PC-3 (cell line): ENCODE measurements at regions not wholly inside any gene's neighbourhood (a gene's known extent, or its start where the extent isn't known, plus 50 kb on each side); places are given as distances from the start of the nearest gene placed in this dataset.
A peak's percentile ranks its signal among the peaks of the same experiment; 100 is the strongest.

Experiments
- ATAC-seq: fragments of 200-7000 bp; cut with Tn5 transposase; 2 replicates; pipeline ENCODE4 v1.9.1; 2020; ENCODE audit warnings: mild to moderate bottlenecking, moderate library complexity
- BruUV-seq: library from RNA; stranded (reverse); fragments of 400-500 nt; replicated peaks from 2 replicates; lab custom pipeline; 2021; lab: Mats Ljungman, UMichigan
- CTCF ChIA-PET: fragments of 300-600 bp; sonication (Branson Sonifier 250); formaldehyde crosslinking; loops from one replicate; lab custom pipeline; 2022; ENCODE audit warnings: antibody characterized with exemption; lab: Charles Lee
- POLR2A ChIA-PET: fragments of 300-600 bp; sonication (Branson Sonifier 250); formaldehyde crosslinking; loops from one replicate; lab custom pipeline; 2022; ENCODE audit warnings: antibody characterized with exemption; ENCODE audit not compliant: unreplicated experiment; lab: Charles Lee
- DNase-seq: peaks from one replicate; pipeline ENCODE4 v3.0.0-alpha.2; 2015
- H2AFZ ChIP-seq: fragments of 300-600 bp; sonication (generic); 2 replicates; pipeline ENCODE4 v1.6.0; 2016; ENCODE audit warnings: antibody characterized with exemption, low read length
- H3F3A ChIP-seq: fragments of 300-600 bp; sonication (generic); one replicate; pipeline ENCODE4 v1.6.0; 2017; ENCODE audit warnings: antibody characterized with exemption, low read length, control low read depth, mild to moderate bottlenecking; ENCODE audit not compliant: unreplicated experiment
- H3K27ac ChIP-seq: fragments of 300-600 bp; sonication (generic); 2 replicates; pipeline ENCODE4 v1.5.1; 2016; ENCODE audit warnings: mild to moderate bottlenecking, low read length
- H3K27me3 ChIP-seq: fragments of 300-600 bp; sonication (generic); 2 replicates; pipeline ENCODE4 v1.6.1; 2016; ENCODE audit warnings: low read length, mixed read lengths
- H3K36me3 ChIP-seq: fragments of 300-600 bp; sonication (generic); 2 replicates; pipeline ENCODE4 v1.6.1; 2016; ENCODE audit warnings: low read depth, mixed run types, low read length, mixed read lengths
- H3K4me1 ChIP-seq: fragments of 300-600 bp; sonication (generic); 2 replicates; pipeline ENCODE4 v1.5.1; 2016; ENCODE audit warnings: low read length; ENCODE audit not compliant: insufficient read depth
- H3K4me2 ChIP-seq: fragments of 300-600 bp; sonication (generic); 2 replicates; pipeline ENCODE4 v1.6.0; 2016; ENCODE audit warnings: low read length
- H3K4me3 ChIP-seq: fragments of 300-600 bp; sonication (generic); 2 replicates; pipeline ENCODE4 v1.5.1; 2016; ENCODE audit warnings: mild to moderate bottlenecking, low read length, mixed read lengths
- H3K79me2 ChIP-seq: fragments of 300-600 bp; sonication (generic); 2 replicates; pipeline ENCODE4 v1.6.1; 2017; ENCODE audit warnings: low read length, mixed read lengths
- H3K9ac ChIP-seq: fragments of 300-600 bp; sonication (generic); 2 replicates; pipeline ENCODE4 v1.6.0; 2016; ENCODE audit warnings: mild to moderate bottlenecking, low read length
- H3K9me2 ChIP-seq: fragments of 300-600 bp; sonication (generic); replicated peaks from 2 replicates; pipeline ENCODE4 v1.6.1; 2016; ENCODE audit warnings: mixed run types, low read length, mixed read lengths
- H3K9me3 ChIP-seq: fragments of 300-600 bp; sonication (generic); 2 replicates; pipeline ENCODE4 v1.6.1; 2016; ENCODE audit warnings: low read length, mixed read lengths
- H4K20me1 ChIP-seq: fragments of 300-600 bp; sonication (generic); 2 replicates; pipeline ENCODE4 v1.6.1; 2016; ENCODE audit warnings: low read length, mixed read lengths
- EZH2 ChIP-seq: fragments of 300-600 bp; sonication (generic); IDR thresholded peaks from one replicate; pipeline ENCODE4 v1.6.1; 2017; ENCODE audit warnings: antibody characterized with exemption, mild to moderate bottlenecking, low read length; ENCODE audit not compliant: unreplicated experiment
- EZH2phosphoT487 ChIP-seq: fragments of 300-600 bp; sonication (generic); IDR thresholded peaks from 2 replicates; pipeline ENCODE4 v1.6.1; 2018; ENCODE audit warnings: mild to moderate bottlenecking, antibody characterized with exemption, low read length, borderline replicate concordance
- intact Hi-C: fragments of 100-400 bp; cut with micrococcal nuclease; formaldehyde crosslinking; loops from 2 replicates; pipeline ENCODE4 v1.9.0; 2023
- TF ChIP-seq, protein P1 (sequence below): fragments of 300-600 bp; sonication (generic); conservative IDR thresholded peaks from 2 replicates; pipeline ENCODE4 v1.5.1; 2017; ENCODE audit warnings: antibody characterized with exemption, low read depth, mild to moderate bottlenecking, low read length

- ATAC-seq (peak; percentile 62), DNase-seq (peak; percentile 99)
- H3K27me3 ChIP-seq = no peaks in the 10 kb centered on the region
- no peaks in the 10 kb centered on the region for H4K20me1 ChIP-seq
- peak overlapping the region; percentile 82 for H3K27ac ChIP-seq
- peaks cover 12% of the 10 kb centered on the region for H3F3A ChIP-seq
- ChIA-PET CTCF (interaction anchor here (0.5 to 1.1 kb wide), 2 partner anchors 816 to 1031 kb away, joined by 3 to 5 read pairs; no protein-coding TSS in a partner anchor), POLR2A (no interaction called here)
- peak overlapping the region; percentile 14 for H2AFZ ChIP-seq
- intact Hi-C loops = loop anchor here (5.0 to 10.0 kb wide), 6 partner anchors 187 to 725 kb away; no protein-coding TSS in a partner anchor
- H3K79me2 ChIP-seq = no peaks in the 10 kb centered on the region
- H3K4me2 ChIP-seq = peak overlapping the region; percentile 30
- no TSS peak for BruUV-seq
- peak overlapping the region; percentile 58 for H3K9ac ChIP-seq
- H3K36me3 ChIP-seq = no peaks in the 10 kb centered on the region
- no peaks in the 10 kb centered on the region for H3K9me2 ChIP-seq
- no peaks in the 10 kb centered on the region for H3K9me3 ChIP-seq
- peaks cover 47% of the 10 kb centered on the region for H3K4me1 ChIP-seq
- TF ChIP-seq EZH2phosphoT487 = no peak
- TF ChIP-seq, protein P1, sequence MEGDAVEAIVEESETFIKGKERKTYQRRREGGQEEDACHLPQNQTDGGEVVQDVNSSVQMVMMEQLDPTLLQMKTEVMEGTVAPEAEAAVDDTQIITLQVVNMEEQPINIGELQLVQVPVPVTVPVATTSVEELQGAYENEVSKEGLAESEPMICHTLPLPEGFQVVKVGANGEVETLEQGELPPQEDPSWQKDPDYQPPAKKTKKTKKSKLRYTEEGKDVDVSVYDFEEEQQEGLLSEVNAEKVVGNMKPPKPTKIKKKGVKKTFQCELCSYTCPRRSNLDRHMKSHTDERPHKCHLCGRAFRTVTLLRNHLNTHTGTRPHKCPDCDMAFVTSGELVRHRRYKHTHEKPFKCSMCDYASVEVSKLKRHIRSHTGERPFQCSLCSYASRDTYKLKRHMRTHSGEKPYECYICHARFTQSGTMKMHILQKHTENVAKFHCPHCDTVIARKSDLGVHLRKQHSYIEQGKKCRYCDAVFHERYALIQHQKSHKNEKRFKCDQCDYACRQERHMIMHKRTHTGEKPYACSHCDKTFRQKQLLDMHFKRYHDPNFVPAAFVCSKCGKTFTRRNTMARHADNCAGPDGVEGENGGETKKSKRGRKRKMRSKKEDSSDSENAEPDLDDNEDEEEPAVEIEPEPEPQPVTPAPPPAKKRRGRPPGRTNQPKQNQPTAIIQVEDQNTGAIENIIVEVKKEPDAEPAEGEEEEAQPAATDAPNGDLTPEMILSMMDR = no peak
- no peak for TF ChIP-seq EZH2
- 0 out of 2 replicates have a peak overlapping the region, but pooled peaks have one; percentile 0 for H3K4me3 ChIP-seq
Measured at GRCh38 chr10:35910234-35910633, 268.1 kb upstream of the FZD8 start.

GRCh38 chr10:35909121-35909720 lies 267.1 kb upstream of the FZD8 start:
- no peak for DNase-seq
- peaks cover 12% of the 10 kb centered on the region for H3F3A ChIP-seq
- H4K20me1 ChIP-seq = no peaks in the 10 kb centered on the region
- no peak overlapping the region for H3K4me3 ChIP-seq
- BruUV-seq = no TSS peak
- ATAC-seq = no peak
- H3K27me3 ChIP-seq = no peaks in the 10 kb centered on the region
- no peak overlapping the region for H2AFZ ChIP-seq
- intact Hi-C loops = no loop called here
- no peaks in the 10 kb centered on the region for H3K79me2 ChIP-seq
- H3K9ac ChIP-seq = peak overlapping the region; percentile 52
- peak overlapping the region; percentile 82 for H3K27ac ChIP-seq
- no peaks in the 10 kb centered on the region for H3K9me2 ChIP-seq
- H3K4me1 ChIP-seq = peaks cover 45% of the 10 kb centered on the region
- ChIA-PET CTCF (no interaction called here), POLR2A (no interaction called here)
- H3K36me3 ChIP-seq = no peaks in the 10 kb centered on the region
- TF ChIP-seq EZH2 = no peak
- TF ChIP-seq, protein P1 = no peak
- no peak for TF ChIP-seq EZH2phosphoT487
- no peak overlapping the region for H3K4me2 ChIP-seq
- no peaks in the 10 kb centered on the region for H3K9me3 ChIP-seq

GRCh38 chr10:35908451-35908850 lies 266.4 kb upstream of the FZD8 start:
- Histone ChIP-seq H3K36me3 (no peaks in the 10 kb centered on the region), H3K27me3 (no peaks in the 10 kb centered on the region)
- no TSS peak for BruUV-seq

More at GRCh38 chr10:35908451-35908850, 266.4 kb upstream of the FZD8 start:
- TF ChIP-seq EZH2phosphoT487 (no peak), EZH2 (no peak)
- TF ChIP-seq, protein P1 = no peak
- no peaks in the 10 kb centered on the region for H3K9me2 ChIP-seq
- peaks cover 38% of the 10 kb centered on the region for H3K4me1 ChIP-seq
- H3K27ac ChIP-seq = no peak overlapping the region
- H3K79me2 ChIP-seq = no peaks in the 10 kb centered on the region
- H3K4me2 ChIP-seq = no peak overlapping the region
- ChIA-PET CTCF (no interaction called here), POLR2A (no interaction called here)
- DNase-seq (no peak), ATAC-seq (no peak)
- H3F3A ChIP-seq = peaks cover 12% of the 10 kb centered on the region
- H2AFZ ChIP-seq = no peak overlapping the region
- H4K20me1 ChIP-seq = no peaks in the 10 kb centered on the region
- intact Hi-C loops = no loop called here
- no peak overlapping the region for H3K4me3 ChIP-seq
- H3K9me3 ChIP-seq = no peaks in the 10 kb centered on the region
- no peak overlapping the region for H3K9ac ChIP-seq
